ENCODE measurements at regions not wholly inside any gene's neighbourhood (a gene's known extent, or its start where the extent isn't known, plus 50 kb on each side); places are given as distances from the start of the nearest gene placed in this dataset.

DNA sequence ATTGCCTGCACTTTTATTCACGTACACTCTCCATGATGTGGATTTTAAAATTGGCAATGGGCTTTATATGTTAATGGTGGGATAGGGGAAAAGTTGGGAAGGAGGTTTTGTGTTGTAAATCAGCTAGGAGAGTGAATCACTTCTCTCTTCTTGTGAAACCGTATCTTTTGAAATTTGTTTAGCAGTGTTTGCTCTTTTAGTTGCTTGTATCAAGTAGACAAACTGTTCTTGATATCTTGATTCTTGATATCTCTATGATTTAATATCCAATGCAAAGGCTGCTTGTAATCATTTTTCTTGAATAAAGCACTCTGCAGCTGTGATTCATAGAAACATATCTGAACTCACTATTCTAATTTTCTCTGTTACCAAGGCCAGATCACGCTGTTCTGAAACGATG, 615.1 kb downstream of the CCER1 start:
- H3K9me3 ChIP-seq (replicated peaks) = no peaks in the 10 kb centered on the region
- H3K4me3 ChIP-seq = no peak overlapping the region
- H3K4me1 ChIP-seq (replicated peaks) = no peaks in the 10 kb centered on the region
- no peaks in the 10 kb centered on the region for H3K36me3 ChIP-seq
- DNase-seq (ENCODE audit: low read depth in 1 of 2, low spot score in 2 of 2) = no peak
- H3K27ac ChIP-seq = no peak overlapping the region
- H3K27me3 ChIP-seq (replicated peaks) = no peaks in the 10 kb centered on the region

DNA sequence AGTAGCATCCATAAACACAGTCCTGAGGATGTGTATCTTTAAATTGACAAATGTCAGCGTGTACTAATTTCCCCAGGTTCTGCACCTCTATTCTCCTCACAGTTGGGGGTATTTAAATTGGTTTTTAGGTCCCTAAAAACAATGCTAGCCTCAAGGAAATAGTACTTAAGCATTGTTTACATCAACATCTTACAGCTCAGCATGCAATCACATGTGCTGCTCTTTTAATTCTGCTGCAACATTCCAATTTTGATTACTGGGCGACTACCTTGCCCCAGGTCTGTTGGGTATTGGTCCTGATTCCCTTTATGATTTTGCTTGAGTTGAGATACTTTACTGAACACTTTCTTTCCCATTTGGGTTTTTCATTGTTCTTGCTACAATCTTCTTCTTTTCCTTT, 616.6 kb downstream of the CCER1 start:
- Histone ChIP-seq H3K36me3 (no peaks in the 10 kb centered on the region), H3K4me1 (replicated peaks) (no peaks in the 10 kb centered on the region), H3K27me3 (replicated peaks) (no peaks in the 10 kb centered on the region), H3K9me3 (replicated peaks) (no peaks in the 10 kb centered on the region), H3K4me3 (no peak overlapping the region), H3K27ac (no peak overlapping the region)
- DNase-seq (ENCODE audit: low read depth in 1 of 2, low spot score in 2 of 2) = no peak

DNA sequence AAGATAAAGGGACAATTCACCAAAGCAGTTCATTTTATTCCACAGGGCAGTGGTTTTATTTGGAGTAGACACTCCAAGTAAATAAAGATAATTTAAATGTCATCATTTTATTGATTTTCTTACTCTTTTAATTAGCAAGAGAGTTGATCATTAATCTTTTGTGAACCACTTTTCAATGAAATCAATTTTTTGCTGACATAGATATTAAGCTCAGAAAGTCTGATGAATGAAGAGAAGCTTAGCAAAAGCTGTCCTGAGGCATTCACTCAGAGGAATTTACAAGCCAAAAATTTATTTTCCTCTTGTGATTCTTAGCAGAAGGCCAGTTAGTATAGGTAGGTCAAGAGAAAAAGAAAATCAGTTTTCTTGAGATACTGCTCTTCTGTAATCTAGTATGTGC, 618.0 kb downstream of the CCER1 start:
- H3K9me3 ChIP-seq (replicated peaks) = no peaks in the 10 kb centered on the region

DNA sequence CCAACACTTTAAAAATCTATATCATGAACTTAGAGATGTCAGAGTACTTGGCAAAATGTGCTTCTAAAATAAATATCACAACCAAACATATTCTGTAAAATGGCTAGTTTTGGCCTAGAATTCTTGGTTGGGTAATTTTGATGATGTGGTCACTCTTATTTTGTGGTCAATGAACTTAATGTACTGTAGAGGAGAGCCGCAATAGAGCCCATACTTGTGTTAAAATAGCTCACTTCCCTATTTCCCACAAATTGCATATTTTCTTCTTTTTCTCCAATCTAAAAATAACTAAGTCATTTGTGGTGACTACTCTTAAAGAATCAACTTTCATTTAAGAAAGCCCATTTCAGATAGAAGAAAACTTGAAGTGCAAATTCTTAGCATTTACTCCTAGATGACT, 619.4 kb downstream of the CCER1 start:
- DNase-seq (ENCODE audit: low read depth in 1 of 2, low spot score in 2 of 2) = no peak
- no peak overlapping the region for H3K27ac ChIP-seq
- H3K9me3 ChIP-seq (replicated peaks) = no peaks in the 10 kb centered on the region
- H3K36me3 ChIP-seq = no peaks in the 10 kb centered on the region
- no peak overlapping the region for H3K4me3 ChIP-seq
- no peaks in the 10 kb centered on the region for H3K27me3 ChIP-seq (replicated peaks)
- no peaks in the 10 kb centered on the region for H3K4me1 ChIP-seq (replicated peaks)

More for the DNA sequence above, 618.0 kb downstream of the CCER1 start:
- H3K36me3 ChIP-seq = no peaks in the 10 kb centered on the region
- H3K4me1 ChIP-seq (replicated peaks) = no peaks in the 10 kb centered on the region
- H3K27me3 ChIP-seq (replicated peaks) = no peaks in the 10 kb centered on the region
- DNase-seq (ENCODE audit: low read depth in 1 of 2, low spot score in 2 of 2) = no peak
- no peak overlapping the region for H3K4me3 ChIP-seq
- no peak overlapping the region for H3K27ac ChIP-seq

DNA sequence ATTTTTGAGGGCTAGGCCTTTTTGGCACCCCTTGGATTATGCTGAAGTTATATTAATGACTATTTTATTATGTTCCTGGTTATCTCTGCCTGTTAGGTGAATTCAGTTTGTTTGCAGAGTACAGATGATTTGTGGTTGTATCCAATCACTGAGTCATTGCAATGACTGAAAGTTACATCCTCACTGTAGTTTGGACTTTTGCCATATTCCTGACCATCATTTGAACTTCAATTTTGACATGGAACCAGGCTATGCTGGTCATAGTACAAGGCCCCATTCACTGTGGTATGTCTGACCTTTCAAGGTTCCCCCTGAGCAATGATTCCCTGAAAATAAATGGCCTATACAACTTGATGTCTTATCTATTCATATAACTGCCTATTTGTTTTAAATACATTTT, 621.0 kb downstream of the CCER1 start:
- Histone ChIP-seq H3K4me1 (replicated peaks) (no peaks in the 10 kb centered on the region), H3K27ac (no peak overlapping the region), H3K9me3 (replicated peaks) (no peaks in the 10 kb centered on the region), H3K36me3 (no peaks in the 10 kb centered on the region), H3K27me3 (replicated peaks) (no peaks in the 10 kb centered on the region), H3K4me3 (no peak overlapping the region)
- no peak for DNase-seq (ENCODE audit: low read depth in 1 of 2, low spot score in 2 of 2)

DNA sequence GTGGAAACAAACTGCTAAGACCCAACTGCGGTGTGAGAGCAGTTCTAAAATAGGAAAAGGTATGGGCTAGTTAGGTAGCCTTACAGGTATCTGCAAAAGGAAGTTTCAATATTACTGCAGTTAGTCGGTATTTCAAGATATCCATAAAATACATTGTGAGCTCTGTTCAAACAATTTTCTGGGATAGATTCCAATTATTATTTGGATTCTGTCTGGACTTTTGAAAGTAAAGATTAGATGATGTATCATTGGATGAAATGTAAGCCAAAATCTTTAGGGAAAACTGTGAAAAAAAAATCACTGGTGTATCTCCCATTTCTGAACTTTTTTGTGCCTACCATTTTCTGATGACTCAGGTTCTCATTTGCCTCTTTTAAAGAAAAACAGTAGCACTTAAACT, 621.6 kb downstream of the CCER1 start:
- Histone ChIP-seq H3K27me3 (replicated peaks) (no peaks in the 10 kb centered on the region), H3K27ac (no peak overlapping the region), H3K9me3 (replicated peaks) (no peaks in the 10 kb centered on the region), H3K36me3 (no peaks in the 10 kb centered on the region), H3K4me1 (replicated peaks) (no peaks in the 10 kb centered on the region), H3K4me3 (no peak overlapping the region)
- DNase-seq (ENCODE audit: low read depth in 1 of 2, low spot score in 2 of 2) = no peak

DNA sequence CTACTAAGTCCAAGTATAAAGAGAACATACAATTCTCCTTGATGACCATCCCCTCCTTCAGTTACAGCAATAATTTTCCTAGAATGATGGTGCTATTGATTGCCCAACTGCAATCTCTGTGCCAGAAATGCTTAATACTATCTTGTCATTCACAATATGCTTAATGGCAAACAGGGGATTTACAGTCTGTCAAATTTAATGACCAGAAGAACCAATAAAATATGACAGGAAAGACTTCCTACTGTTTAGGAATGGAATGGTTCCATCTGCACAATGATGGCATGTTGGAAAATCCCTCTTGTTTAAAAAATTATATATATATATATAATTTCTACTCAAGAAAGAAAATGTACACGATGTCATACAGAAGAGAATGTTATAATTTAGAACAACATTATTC, 623.2 kb downstream of the CCER1 start:
- Histone ChIP-seq H3K4me3 (no peak overlapping the region), H3K4me1 (replicated peaks) (no peaks in the 10 kb centered on the region), H3K27ac (no peak overlapping the region), H3K36me3 (no peaks in the 10 kb centered on the region), H3K27me3 (replicated peaks) (no peaks in the 10 kb centered on the region), H3K9me3 (replicated peaks) (no peaks in the 10 kb centered on the region)
- DNase-seq (ENCODE audit: low read depth in 1 of 2, low spot score in 2 of 2) = no peak

DNA sequence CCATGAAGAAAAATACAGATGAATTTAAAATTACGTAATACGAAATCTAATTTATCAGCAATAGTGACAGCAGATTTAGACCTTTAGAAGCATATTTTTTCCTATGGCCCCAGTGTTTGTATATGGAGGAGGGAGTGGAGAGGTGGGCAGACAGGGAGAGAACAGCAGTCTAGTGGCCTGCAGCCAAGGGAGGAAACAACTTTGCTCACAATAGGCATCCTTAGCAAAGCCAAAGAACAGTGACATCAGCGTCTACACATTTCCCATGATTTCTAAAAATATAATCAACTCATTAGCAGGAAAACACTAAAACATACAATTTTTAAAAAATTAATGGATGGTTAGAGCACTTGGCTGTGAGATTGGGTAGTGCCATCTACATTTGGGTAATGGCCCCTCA, 622.6 kb upstream of the ATP2B1 start:
- Histone ChIP-seq H3K36me3 (no peaks in the 10 kb centered on the region), H3K4me1 (replicated peaks) (no peaks in the 10 kb centered on the region), H3K27me3 (replicated peaks) (no peaks in the 10 kb centered on the region), H3K9me3 (replicated peaks) (no peaks in the 10 kb centered on the region), H3K4me3 (no peak overlapping the region), H3K27ac (no peak overlapping the region)
- DNase-seq (ENCODE audit: low read depth in 1 of 2, low spot score in 2 of 2) = no peak

DNA sequence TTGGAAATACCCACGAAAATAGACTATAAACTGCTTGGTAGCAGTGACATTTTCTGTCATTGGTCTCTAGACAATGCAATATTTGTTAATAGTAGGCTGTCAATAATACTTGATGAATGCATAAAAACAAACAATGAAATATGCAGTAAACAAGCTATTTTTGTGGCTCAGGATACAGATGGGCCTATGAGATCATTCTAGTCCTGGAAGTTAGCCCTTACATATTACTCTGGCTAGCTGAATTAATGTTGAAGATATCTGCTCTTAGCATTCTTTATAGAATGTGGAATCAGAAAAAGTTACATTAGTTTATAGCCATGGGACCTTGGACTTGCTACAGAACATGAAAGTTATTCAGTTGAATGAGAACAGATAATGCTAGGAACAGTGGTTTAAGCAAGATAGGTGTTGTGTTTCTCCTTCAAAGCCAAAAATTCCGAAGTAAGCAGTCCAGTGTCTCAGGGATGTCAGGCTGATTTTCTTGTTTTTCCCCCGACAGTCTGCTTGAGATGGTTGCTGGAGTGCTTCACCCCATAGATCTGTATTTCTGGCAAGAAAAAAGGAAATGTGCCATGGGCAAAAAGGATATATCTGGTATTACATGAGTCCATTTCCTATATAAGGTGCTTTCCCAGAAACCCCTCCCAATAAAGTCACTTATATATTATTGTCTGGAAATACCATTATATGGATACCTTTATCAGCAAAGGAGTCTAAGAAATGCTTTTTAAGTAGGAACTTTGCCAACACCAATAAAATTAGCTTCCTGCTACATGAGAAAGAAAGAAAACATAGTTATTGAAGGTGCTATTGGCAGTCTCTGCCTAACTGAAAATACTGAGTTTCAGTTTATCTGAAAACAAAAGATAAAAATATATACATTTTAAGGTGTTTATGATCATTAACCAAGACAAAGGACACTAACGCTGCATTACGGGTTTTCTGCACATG, 619.4 kb upstream of the ATP2B1 start:
- Histone ChIP-seq H3K36me3 (no peaks in the 10 kb centered on the region), H3K4me1 (replicated peaks) (no peaks in the 10 kb centered on the region)
- no peak for DNase-seq (ENCODE audit: low read depth in 1 of 2, low spot score in 2 of 2)

DNA sequence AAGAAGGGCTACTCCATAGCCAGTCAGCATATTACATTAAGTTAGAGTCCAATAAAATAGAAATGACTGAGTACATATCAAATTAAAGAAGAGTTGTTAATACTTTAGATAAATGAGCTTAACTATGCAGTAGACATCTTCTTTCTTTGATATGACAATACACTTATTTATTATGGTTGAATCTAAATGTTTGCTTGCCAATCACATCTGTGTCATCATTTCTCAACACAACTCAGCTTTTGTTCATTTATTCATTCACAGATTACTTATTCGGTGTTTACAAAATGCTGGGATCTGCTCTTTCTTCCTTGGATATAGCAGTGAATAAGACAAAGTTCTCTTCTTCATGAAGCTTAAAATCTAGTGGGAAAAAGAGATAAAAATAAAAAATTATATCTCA, 614.6 kb upstream of the ATP2B1 start:
- H3K27ac ChIP-seq = no peak overlapping the region
- H3K36me3 ChIP-seq = no peaks in the 10 kb centered on the region
- DNase-seq (ENCODE audit: low read depth in 1 of 2, low spot score in 2 of 2) = no peak
- H3K9me3 ChIP-seq (replicated peaks) = no peaks in the 10 kb centered on the region; the same call in 1 of the 2 replicates
- H3K4me1 ChIP-seq (replicated peaks) = no peaks in the 10 kb centered on the region
- H3K27me3 ChIP-seq (replicated peaks) = no peaks in the 10 kb centered on the region
- H3K4me3 ChIP-seq = no peak overlapping the region

More for the DNA sequence above, 619.4 kb upstream of the ATP2B1 start:
- Histone ChIP-seq H3K27me3 (replicated peaks) (no peaks in the 10 kb centered on the region), H3K9me3 (replicated peaks) (no peaks in the 10 kb centered on the region), H3K27ac (no peak overlapping the region), H3K4me3 (no peak overlapping the region)

DNA sequence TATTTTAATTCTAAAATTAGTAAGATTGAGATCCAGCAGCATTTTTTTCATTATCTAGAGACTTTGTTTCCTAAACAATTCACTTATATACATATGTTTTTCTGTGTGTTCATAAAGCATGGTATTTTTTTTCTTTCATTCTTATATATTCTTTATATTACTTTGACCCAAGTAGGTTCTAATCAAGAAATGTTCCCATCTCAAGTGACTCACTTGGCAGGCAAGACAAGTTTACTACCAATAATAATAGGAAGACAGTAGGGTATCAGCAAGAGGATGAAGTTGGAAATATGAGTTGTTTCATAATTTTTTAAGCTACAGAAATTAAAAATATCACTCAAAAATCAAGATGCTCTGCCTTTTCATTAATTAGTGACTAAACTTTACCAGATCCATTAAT, 613.4 kb upstream of the ATP2B1 start:
- Histone ChIP-seq H3K27ac (no peak overlapping the region), H3K4me1 (replicated peaks) (no peaks in the 10 kb centered on the region), H3K36me3 (no peaks in the 10 kb centered on the region), H3K9me3 (replicated peaks) (no peaks in the 10 kb centered on the region; the same call in 1 of the 2 replicates), H3K27me3 (replicated peaks) (no peaks in the 10 kb centered on the region), H3K4me3 (no peak overlapping the region)
- no peak for DNase-seq (ENCODE audit: low read depth in 1 of 2, low spot score in 2 of 2)

DNA sequence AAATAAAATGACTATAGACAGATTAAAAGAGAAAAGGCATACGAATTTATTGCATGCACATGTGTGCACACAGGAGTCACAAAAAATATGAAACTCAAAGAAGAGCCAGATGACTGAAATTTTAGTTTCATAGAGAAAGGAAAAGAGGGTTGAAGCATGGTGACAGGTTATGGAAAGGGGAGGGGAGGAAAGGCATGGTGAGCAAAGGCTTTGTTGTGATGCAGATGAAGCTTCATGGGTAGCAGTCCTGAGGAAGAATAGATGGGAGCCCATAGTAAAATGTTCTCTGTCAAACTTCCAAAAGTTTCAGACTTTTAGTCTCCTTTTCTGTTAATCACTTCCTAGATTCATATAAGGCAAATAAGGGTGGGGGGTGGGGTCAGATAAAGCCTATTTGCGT, 612.7 kb upstream of the ATP2B1 start:
- H3K36me3 ChIP-seq = no peaks in the 10 kb centered on the region
- H3K4me1 ChIP-seq (replicated peaks) = no peaks in the 10 kb centered on the region
- H3K27ac ChIP-seq = no peak overlapping the region
- no peak overlapping the region for H3K4me3 ChIP-seq
- no peaks in the 10 kb centered on the region for H3K27me3 ChIP-seq (replicated peaks)
- DNase-seq (ENCODE audit: low read depth in 1 of 2, low spot score in 2 of 2) = no peak
- H3K9me3 ChIP-seq (replicated peaks) = no peaks in the 10 kb centered on the region; the same call in 1 of the 2 replicates

DNA sequence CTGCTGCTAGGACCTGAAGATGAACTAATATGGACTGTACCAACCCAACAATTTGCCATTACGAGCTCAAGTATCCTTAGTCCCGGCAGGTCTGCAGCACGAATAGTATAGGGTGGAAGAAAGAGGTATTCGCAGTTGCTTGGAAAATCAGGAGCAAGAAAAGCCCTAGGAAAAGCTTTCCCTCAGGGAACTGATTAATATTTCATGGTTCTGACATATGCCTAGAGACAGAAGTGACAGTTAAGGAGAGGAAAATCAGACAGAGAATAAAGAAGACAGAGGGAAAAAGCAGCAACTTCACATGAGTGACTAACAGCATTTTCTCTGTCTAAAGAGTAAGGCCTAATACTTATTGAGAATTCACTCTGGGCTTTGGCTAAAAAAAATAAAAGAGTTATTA, 602.9 kb upstream of the ATP2B1 start:
- no peaks in the 10 kb centered on the region for H3K4me1 ChIP-seq (replicated peaks)
- DNase-seq (ENCODE audit: low read depth in 1 of 2, low spot score in 2 of 2) = no peak
- no peak overlapping the region for H3K4me3 ChIP-seq
- H3K36me3 ChIP-seq = no peaks in the 10 kb centered on the region
- H3K27ac ChIP-seq = no peak overlapping the region
- no peaks in the 10 kb centered on the region for H3K27me3 ChIP-seq (replicated peaks)
- H3K9me3 ChIP-seq (replicated peaks) = no peaks in the 10 kb centered on the region

DNA sequence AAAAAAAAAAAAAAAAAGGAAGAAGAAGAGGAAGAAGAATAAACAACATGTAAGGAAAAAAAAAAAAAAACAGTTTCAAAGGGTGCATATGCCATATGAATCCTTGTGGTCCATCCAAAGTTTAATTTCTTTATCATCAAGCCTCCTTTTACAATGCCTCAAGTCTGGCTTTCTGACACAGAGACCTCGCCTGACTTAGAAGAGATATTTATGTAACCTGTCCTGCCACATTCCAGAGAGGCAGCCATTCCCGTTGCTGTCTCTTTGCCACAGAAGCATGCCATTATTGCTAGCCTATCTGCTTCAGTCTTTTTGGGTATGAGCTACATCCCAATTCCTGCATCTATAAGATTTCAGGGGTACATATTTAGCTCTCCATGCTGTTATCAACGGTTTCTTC, 596.7 kb upstream of the ATP2B1 start:
- Histone ChIP-seq H3K27ac (no peak overlapping the region), H3K36me3 (no peaks in the 10 kb centered on the region), H3K4me1 (replicated peaks) (no peaks in the 10 kb centered on the region), H3K9me3 (replicated peaks) (no peaks in the 10 kb centered on the region), H3K27me3 (replicated peaks) (no peaks in the 10 kb centered on the region), H3K4me3 (no peak overlapping the region)
- DNase-seq (ENCODE audit: low read depth in 1 of 2, low spot score in 2 of 2) = no peak

DNA sequence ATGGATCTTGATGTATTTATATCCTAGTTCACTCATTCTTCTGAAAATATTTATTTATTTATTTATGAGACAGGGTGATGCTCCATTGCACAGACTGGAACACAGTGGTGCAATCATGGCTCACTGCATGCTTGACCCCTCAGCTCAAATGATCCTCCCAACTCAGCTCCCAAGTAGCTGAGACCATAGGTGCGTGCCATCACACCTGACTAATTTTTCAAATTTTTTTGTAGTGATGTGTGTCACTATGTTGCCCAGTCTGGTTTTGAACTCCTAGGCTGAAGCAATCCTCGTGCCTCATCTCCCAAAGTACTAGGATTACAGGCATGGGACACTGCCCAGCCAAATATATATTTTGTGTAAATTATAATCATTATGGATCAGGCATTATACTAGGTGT, 595.6 kb upstream of the ATP2B1 start:
- no peaks in the 10 kb centered on the region for H3K36me3 ChIP-seq
- H3K27ac ChIP-seq = no peak overlapping the region
- H3K27me3 ChIP-seq (replicated peaks) = no peaks in the 10 kb centered on the region
- no peaks in the 10 kb centered on the region for H3K9me3 ChIP-seq (replicated peaks)
- DNase-seq (ENCODE audit: low read depth in 1 of 2, low spot score in 2 of 2) = no peak
- no peak overlapping the region for H3K4me3 ChIP-seq
- no peaks in the 10 kb centered on the region for H3K4me1 ChIP-seq (replicated peaks)
